HG03103 (cell line): ENCODE measurements at regions not wholly inside any gene's neighbourhood (a gene's known extent, or its start where the extent isn't known, plus 50 kb on each side); places are given as distances from the start of the nearest gene placed in this dataset.

Source experiments
- ATAC-seq: cut with Tn5 transposase; IDR thresholded peaks from one replicate; pipeline ENCODE4 v1.9.1; 2021; ENCODE audit warnings: low read depth; ENCODE audit not compliant: unreplicated experiment

- ATAC-seq: no peak
These were observed 245.6 kb upstream of the GSE1 start for GRCh38 chr16:85367485-85367884.

GRCh38 chr16:85369060-85369459 lies 244.1 kb upstream of the GSE1 start:
- no peak for ATAC-seq

DNA sequence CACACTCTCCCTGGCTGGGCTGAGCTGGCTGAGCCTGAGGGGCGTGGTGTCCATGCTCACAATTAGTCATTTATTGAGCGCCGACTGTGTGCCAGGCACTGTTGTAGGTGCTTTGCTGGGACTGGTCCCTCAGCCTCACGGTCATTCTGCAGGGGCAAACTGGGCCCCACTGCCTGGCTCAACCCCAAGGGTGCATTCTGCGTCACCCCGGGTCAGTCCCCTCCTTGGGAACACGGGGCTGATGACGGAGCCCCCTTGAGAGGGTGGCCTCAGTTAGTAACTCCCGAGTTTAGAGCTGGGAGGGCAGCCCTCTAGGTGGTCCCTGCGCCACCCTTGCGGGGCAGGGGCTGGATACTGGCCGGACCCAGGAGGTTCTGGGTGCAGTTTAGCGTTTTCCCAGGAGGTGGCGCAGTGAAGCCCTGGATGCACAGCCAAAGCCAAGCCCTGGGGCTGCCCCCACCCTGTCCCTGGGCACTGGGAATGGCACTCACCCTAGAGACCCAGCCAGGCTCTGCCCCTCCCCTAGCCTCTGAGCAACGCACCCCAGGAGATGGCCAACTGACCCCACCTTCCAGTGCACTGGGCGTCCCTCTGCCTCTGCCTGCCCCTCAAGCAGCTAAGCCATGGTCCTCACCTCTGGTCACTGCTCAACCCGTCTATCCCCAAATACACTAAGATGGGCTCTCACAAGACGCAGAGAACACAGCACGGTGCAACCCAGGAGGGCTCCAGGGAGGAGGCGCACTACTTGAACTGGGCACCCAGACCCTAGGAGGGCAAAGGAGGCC lies 243.2 kb upstream of the GSE1 start:
- no peak for ATAC-seq

- no peak for ATAC-seq
These were observed 242.6 kb upstream of the GSE1 start for GRCh38 chr16:85370543-85370880.

- ATAC-seq: no peak
These were observed 242.1 kb upstream of the GSE1 start for GRCh38 chr16:85370881-85371651.

DNA sequence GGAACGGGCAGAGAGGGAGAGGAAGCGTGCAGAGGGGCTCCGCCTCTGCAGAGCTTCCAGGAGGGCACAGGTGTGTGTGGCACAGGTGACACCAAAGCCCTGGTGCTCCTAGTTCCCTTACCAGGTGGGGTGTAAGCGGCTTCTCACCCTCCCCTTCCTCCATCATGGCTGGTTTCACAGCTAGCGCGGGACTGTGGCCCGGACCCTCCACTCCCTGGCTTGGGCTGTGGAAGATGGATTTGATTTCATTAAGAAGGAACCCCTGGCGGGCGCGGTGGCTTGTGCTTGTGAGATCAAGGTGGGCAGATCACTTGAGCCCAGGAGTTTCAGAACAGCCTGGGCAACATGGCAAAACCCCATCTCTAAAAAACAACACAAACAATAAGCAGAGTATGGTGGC lies 241.2 kb upstream of the GSE1 start:
- no peak for ATAC-seq

DNA sequence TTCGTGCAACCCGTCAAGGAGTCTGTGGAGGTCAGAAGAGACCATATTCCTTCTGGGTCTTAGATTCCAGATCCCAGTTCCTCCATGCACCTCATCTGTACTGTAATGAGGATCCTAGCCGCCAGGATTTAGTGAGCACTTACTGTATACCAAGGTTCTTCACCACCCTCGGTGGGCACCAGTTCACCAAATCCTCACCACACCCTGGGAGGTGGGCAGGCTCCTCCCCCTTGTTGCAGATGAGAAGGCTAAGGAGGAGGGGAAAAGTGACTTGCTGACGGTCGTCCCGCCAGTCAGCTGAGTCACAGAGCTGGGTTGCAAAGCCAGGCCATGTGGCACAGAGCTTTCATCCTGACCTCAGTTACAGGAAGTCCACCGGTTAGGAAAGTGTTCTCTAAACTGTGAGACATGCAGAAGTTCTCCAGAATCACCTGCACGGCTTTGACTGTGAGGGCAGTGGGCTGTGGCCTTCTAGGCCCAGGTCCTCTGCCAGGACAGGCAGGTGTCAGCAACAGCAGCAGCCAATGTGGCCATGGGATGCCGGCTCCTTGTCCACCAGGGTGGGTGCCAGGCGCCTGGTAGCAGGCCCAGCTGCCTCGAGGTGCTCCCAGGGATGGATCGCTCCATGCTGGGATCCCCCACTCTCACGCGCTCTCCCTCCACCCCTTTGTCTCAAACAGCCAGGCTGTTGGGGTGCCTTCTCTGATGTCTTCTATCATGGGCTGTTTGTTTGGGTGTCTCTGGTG lies 240.3 kb upstream of the GSE1 start:
- ATAC-seq: no peak

DNA sequence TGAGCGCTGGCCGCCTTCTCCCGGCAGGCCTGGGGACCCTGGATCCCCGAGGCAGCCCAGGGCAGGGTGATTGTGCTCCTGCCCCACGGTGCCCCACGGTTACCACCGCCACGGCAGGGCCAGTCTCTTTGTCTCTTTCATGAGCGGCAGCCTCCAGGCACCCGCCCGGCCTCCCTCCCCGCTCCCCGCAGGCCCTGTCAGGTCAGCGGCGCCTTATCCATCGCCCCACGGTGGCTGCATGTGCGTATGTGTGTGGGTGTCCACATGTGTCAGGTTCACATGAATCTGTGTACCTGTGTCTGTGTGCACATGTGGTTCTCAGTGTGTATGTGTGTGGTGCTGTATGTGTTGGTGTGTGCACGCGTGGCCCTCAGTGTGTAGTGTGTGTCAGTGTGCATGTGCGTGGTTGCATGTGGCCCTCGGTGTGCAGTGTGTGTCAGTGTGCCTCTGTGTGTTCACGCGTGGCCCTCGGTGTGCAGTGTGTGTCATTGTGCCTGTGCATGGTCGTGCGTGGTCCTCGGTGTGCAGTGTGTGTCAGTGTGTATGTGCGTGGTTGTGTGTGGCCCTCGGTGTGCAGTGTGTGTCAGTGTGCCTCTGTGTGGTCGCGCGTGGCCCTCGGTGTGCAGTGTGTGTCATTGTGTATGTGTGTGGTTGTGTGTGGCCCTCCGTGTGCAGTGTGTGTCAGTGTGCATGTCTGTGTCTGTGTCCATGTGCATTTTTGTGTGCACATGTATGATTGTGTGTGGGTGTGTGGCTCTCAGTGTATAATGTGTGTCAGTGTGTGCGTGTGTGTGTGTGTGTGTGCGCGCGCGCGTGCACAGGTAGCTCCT lies 239.2 kb upstream of the GSE1 start:
- no peak for ATAC-seq

GRCh38 chr16:85374571-85374872 lies 238.6 kb upstream of the GSE1 start:
- no peak for ATAC-seq

DNA sequence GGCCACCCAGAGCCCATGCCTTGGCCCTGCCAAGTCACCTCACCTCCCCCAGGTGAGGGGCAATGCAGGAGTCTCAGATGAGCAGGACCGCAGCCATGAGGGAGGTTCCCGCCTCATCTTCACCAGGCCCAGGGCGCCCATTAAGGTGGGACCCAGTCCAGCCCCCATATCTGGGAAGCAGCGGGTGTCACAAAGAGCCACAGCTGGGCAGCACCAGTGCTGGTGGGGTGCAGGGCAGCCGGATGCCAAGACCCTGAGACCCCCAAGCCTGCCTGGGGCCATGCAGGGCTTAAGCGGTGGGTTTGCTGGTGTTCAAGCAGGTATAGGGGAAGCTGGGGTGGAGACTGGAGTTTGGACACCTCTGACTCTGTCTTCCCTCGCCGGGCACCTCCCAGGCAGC lies 237.8 kb upstream of the GSE1 start:
- no peak for ATAC-seq

DNA sequence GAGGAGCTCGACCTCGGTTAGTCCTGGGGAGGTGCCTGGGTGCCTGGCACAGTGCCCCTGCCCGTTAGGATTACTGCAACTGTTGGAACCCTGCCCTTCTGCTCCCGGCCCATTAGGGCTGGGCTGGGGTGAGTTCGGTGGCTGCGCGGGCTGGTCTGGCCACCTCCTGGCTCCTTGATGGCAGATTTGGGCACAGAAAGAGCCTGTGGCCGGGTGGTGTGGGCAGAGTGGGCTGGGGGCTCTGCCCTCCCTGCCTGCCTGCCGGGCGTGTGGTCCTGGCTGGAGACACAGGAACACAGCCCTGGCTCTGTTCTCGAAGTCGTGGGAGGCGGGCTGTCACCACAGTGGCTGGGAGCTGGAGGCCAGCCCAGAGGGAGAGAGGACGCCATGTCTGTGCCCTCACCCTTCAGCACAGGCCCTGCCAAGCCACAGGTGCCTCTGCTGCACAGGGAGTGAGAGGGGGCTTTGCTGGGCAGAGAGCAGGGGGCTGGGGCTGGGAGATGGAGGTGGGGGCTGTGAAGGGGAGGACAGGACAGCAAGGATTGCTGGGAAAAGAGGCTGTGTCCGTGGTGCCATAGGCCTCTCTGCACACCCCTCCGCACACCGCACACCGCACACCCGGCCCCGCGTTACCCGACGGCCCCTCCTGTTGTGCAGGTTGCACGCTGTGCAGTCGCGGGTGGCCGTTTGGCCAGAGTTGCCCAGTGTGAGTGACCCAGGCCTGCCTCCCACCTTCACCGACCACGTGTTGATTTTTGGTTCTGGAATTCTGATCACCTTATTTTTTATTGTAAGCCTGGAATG lies 236.6 kb upstream of the GSE1 start:
- no peak for ATAC-seq

GRCh38 chr16:85377388-85378144 lies 235.6 kb upstream of the GSE1 start:
- no peak for ATAC-seq

GRCh38 chr16:85378145-85379040 lies 234.7 kb upstream of the GSE1 start:
- ATAC-seq: no peak

DNA sequence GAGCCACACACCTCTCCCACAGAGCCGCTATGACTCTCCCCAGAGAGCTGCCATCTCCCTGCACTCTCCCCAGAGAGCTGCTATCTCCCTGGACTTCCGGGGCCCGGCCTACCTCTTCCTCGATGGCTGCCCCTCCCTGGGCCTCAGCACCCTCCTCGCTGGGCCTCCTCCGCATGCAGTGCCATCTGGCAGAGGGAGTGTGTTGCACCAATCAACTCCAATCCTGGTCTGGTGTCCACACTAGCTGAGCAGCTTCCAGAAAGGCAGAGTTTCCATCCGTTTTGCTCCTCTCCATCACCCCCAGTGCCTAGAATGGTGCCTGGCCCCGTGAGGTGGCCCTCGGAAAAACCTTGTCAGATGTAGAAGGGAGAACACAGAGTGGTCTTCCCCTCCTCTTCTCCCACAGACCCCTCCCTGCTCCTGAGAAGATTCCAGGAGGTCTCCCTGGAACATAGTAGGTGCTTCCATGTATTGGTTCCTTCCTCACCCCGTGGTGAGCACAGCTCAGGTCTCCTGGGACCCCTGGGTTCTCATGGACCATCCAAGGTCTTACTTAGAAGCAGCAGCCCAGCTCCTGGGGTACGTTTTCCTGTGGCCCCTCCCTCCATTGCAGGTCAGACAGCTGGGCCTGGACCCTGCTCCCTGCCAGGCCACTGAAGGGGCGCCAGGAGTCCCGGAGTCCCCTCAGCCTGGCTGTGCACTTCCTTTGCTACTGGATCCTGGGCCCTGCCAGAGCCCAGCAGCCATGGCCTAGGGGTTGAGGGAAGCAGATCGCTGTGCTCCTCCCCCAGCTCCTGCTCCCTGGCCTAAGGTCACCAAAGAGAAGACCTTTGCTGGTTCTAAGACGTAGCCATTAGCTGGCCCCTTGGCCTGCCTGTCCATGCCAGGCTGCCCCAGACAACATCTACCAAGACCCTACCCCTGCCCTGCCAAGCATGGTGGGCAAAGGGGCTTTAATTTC lies 233.8 kb upstream of the GSE1 start:
- ATAC-seq: no peak

DNA sequence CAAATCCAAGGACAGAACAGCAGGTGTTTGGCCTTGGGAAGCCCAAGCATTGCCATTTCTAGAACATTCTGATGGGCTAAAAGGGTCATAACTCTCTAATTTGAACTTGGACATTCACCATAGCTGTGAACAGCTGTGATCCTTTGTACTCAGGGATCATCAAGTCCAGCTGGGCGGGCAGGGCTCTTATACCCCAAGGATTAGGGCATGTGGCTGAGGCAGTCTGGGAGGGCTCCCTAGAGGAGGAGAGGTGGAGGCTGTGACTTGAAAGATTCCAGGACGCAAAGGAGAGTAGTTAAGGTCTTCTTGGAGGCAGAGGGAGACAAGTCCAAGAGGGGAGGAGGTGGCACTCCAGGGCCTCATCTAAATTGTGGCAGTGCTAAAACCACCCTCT lies 233.1 kb upstream of the GSE1 start:
- no peak for ATAC-seq

DNA sequence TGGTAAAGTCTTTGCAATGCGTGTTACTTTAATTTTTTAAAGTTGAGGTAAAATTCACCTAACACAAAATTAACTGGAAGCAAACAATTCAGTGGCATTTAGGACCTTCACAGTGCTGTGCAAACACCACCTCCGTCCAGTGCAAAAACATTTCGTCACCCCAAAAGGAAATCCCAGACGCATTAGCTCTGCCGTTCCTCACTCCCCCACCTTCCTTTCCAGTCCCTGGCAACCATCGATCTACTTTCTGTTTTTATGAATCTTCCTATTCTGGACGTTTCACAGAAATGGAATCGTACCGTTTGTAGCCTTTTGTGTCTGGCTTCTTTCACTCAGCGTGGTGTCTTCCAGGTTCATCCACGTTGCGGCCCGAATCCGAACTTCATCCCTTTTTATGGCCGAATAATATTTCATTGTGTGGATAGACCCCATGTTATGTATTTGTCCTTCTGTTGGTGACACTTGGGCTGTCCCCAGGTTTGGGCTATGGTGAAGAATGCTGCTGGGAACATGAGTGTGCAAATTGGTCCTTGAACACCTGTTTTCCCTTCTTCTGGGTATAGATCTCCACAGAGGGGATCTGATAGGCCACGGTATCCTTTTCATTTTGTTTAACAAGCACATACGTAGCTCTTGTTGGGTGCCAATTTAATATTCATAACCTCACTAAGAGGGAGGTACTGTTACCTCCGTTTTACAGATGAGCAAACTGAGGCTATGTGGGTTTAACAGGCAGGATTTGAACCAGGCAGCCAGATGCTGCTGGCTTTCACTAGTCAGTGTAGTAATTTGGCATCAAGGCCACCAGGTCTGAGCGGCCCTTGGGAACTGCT lies 232.0 kb upstream of the GSE1 start:
- ATAC-seq: no peak
